Prostate gland (tissue), 2 donors: ENCODE measurements at regions not wholly inside any gene's neighbourhood (a gene's known extent, or its start where the extent isn't known, plus 50 kb on each side); places are given as distances from the start of the nearest gene placed in this dataset.
"Not testable (repeated sequence)": the region's sequence is repeated elsewhere in the genome, so short reads cannot be mapped to it uniquely, and the experiment has no call there.

Source experiments
- CTCF ChIP-seq, 4 experiments: fragments of 200-600 bp in 2 of 4; fragments of 450-650 bp in 2 of 4; sonication (generic) in 2 of 4; IDR thresholded peaks; 1 replicate in 3 of 4; 2 replicates in 1 of 4; pipeline ENCODE4 v1.5.1; 2016 to 2019; ENCODE audit warnings: antibody characterized with exemption in 4 of 4, mild to moderate bottlenecking in 2 of 4, moderate library complexity in 2 of 4
- POLR2AphosphoS5 ChIP-seq: sonication (generic); formaldehyde crosslinking; IDR thresholded peaks from one replicate; pipeline ENCODE4 v1.6.1; 2017; ENCODE audit warnings: antibody characterized with exemption

- not testable (repeated sequence) for TF ChIP-seq CTCF (IDR thresholded peaks at IDR 0.05); POLR2AphosphoS5
Measured at GRCh38 chr7:25743670-25744451, 408.1 kb upstream of the NFE2L3 start.
